Thymus (tissue), 11 donors: ENCODE measurements at regions not wholly inside any gene's neighbourhood (a gene's known extent, or its start where the extent isn't known, plus 50 kb on each side); places are given as distances from the start of the nearest gene placed in this dataset.
"Not testable (repeated sequence)": the region's sequence is repeated elsewhere in the genome, so short reads cannot be mapped to it uniquely, and the experiment has no call there.

Source experiments
- DNase-seq, 9 donors: peaks; one replicate each; pipeline ENCODE4 v3.0.0-alpha.2; 2013; ENCODE audit warnings: low spot score in 9 of 9, low read depth in 6 of 9, missing footprints in 1 of 9
- H3K27ac ChIP-seq, 2 donors: one replicate each; pipeline ENCODE4 v1.5.1; 2013; ENCODE audit warnings: control low read depth in 1 of 2, low read depth in 1 of 2, low read length in 1 of 2, mild to moderate bottlenecking in 1 of 2, moderate library complexity in 1 of 2
- H3K27me3 ChIP-seq, 2 donors: one replicate each; pipeline ENCODE4 v1.5.1; 2013; ENCODE audit warnings: low read length in 1 of 2; ENCODE audit not compliant: control insufficient read depth in 2 of 2, insufficient read depth in 1 of 2
- H3K36me3 ChIP-seq, 2 donors: one replicate each; pipeline ENCODE4 v1.5.1; 2013; ENCODE audit warnings: low read length in 1 of 2, mild to moderate bottlenecking in 1 of 2, moderate library complexity in 1 of 2; ENCODE audit not compliant: control insufficient read depth in 2 of 2, insufficient read depth in 2 of 2
- H3K4me1 ChIP-seq, 2 donors: one replicate each; pipeline ENCODE4 v1.5.1; 2013; ENCODE audit warnings: low read length in 2 of 2; ENCODE audit not compliant: control insufficient read depth in 2 of 2, insufficient read depth in 2 of 2
- H3K4me3 ChIP-seq, 2 donors: one replicate each; pipeline ENCODE4 v1.5.1; 2013; ENCODE audit warnings: low read length in 2 of 2, control low read depth in 1 of 2, mild to moderate bottlenecking in 1 of 2
- H3K9me3 ChIP-seq, 2 donors: one replicate each; pipeline ENCODE4 v1.5.1; 2013; ENCODE audit warnings: low read length in 1 of 2, mild to moderate bottlenecking in 1 of 2; ENCODE audit not compliant: control insufficient read depth in 2 of 2, insufficient read depth in 1 of 2
- WGBS: extraction: QIAGEN DNeasy Blood & Tissue Kit; methylation state at CpG from one replicate; pipeline ENCODE4 v1.1.7; 2013; 5-methylcytosine and 5-hydroxymethylcytosine counted together
- donor health status: healthy.

- Histone ChIP-seq H3K27me3 (no peaks in the 10 kb centered on the region), H3K27ac (no peak overlapping the region), H3K36me3 (no peaks in the 10 kb centered on the region), H3K9me3 (no peaks in the 10 kb centered on the region), H3K4me1 (no peaks in the 10 kb centered on the region), H3K4me3 (no peak overlapping the region)
- WGBS = 95% methylated on average over 2 of the region's 2 CpGs
- no peak for DNase-seq
These were observed 1133.5 kb upstream of the TMPRSS15 start for GRCh38 chr21:19537116-19537515.

- 82% methylated on average over 2 of the region's 2 CpGs for WGBS
- DNase-seq = no peak
- no peaks in the 10 kb centered on the region for H3K27me3 ChIP-seq
- no peaks in the 10 kb centered on the region for H3K36me3 ChIP-seq
- H3K4me1 ChIP-seq = no peaks in the 10 kb centered on the region
- H3K9me3 ChIP-seq = no peaks in the 10 kb centered on the region
- no peak overlapping the region for H3K27ac ChIP-seq
- no peak overlapping the region for H3K4me3 ChIP-seq
These were observed 1136.7 kb upstream of the TMPRSS15 start for GRCh38 chr21:19540287-19540686.

- H3K36me3 ChIP-seq = no peaks in the 10 kb centered on the region
- H3K27ac ChIP-seq = no peak overlapping the region
- DNase-seq = no peak
- no peak overlapping the region for H3K4me3 ChIP-seq
- H3K9me3 ChIP-seq = no peaks in the 10 kb centered on the region
- H3K4me1 ChIP-seq = no peaks in the 10 kb centered on the region
- 91% methylated on average over 2 of the region's 2 CpGs for whole genome bisulfite sequencing
- no peaks in the 10 kb centered on the region for H3K27me3 ChIP-seq
These were observed 1138.0 kb upstream of the TMPRSS15 start for GRCh38 chr21:19541602-19542001.

- H3K9me3 ChIP-seq, H3K27ac ChIP-seq, DNase-seq, H3K36me3 ChIP-seq, H3K4me3 ChIP-seq, H3K4me1 ChIP-seq, H3K27me3 ChIP-seq: not testable (repeated sequence)
- 83% methylated on average over 4 of the region's 4 CpGs for WGBS
These were observed 1140.9 kb upstream of the TMPRSS15 start for GRCh38 chr21:19544493-19544892.

GRCh38 chr21:19547951-19548840, 1144.6 kb upstream of the TMPRSS15 start:
- WGBS = 87% methylated on average over 7 of the region's 7 CpGs
- Histone ChIP-seq H3K9me3 (no peaks in the 10 kb centered on the region), H3K4me1 (no peaks in the 10 kb centered on the region), H3K4me3 (no peak overlapping the region), H3K36me3 (no peaks in the 10 kb centered on the region), H3K27me3 (no peaks in the 10 kb centered on the region), H3K27ac (no peak overlapping the region)
- no peak for DNase-seq

GRCh38 chr21:19553919-19554615, 1150.5 kb upstream of the TMPRSS15 start:
- Histone ChIP-seq H3K27me3 (no peaks in the 10 kb centered on the region), H3K4me1 (no peaks in the 10 kb centered on the region), H3K36me3 (no peaks in the 10 kb centered on the region), H3K4me3 (no peak overlapping the region), H3K27ac (no peak overlapping the region), H3K9me3 (no peaks in the 10 kb centered on the region)
- WGBS = 93% methylated on average over 2 of the region's 2 CpGs
- no peak for DNase-seq

- no peak for DNase-seq
- Histone ChIP-seq H3K4me3 (no peak overlapping the region), H3K9me3 (no peaks in the 10 kb centered on the region), H3K4me1 (no peaks in the 10 kb centered on the region), H3K36me3 (no peaks in the 10 kb centered on the region), H3K27ac (no peak overlapping the region), H3K27me3 (no peaks in the 10 kb centered on the region)
- WGBS = 92% methylated on average over 4 of the region's 4 CpGs
These were observed 1153.5 kb upstream of the TMPRSS15 start for GRCh38 chr21:19557046-19557445.

- no peaks in the 10 kb centered on the region for H3K9me3 ChIP-seq
- H3K4me3 ChIP-seq = no peak overlapping the region
- H3K27ac ChIP-seq = no peak overlapping the region
- no peaks in the 10 kb centered on the region for H3K27me3 ChIP-seq
- no peaks in the 10 kb centered on the region for H3K36me3 ChIP-seq
- 94% methylated on average over 4 of the region's 4 CpGs for WGBS
- H3K4me1 ChIP-seq = no peaks in the 10 kb centered on the region
- no peak for DNase-seq
These were observed 1153.9 kb upstream of the TMPRSS15 start for GRCh38 chr21:19557488-19557887.

GRCh38 chr21:19565587-19565986, 1162.0 kb upstream of the TMPRSS15 start:
- no peak overlapping the region for H3K4me3 ChIP-seq
- H3K4me1 ChIP-seq = no peaks in the 10 kb centered on the region
- no peaks in the 10 kb centered on the region for H3K36me3 ChIP-seq
- no peak for DNase-seq
- H3K9me3 ChIP-seq = no peaks in the 10 kb centered on the region
- H3K27me3 ChIP-seq = no peaks in the 10 kb centered on the region
- WGBS = 97% methylated on average over 3 of the region's 3 CpGs
- no peak overlapping the region for H3K27ac ChIP-seq
